HepG2 (cell line): ENCODE measurements at regions not wholly inside any gene's neighbourhood (a gene's known extent, or its start where the extent isn't known, plus 50 kb on each side); places are given as distances from the start of the nearest gene placed in this dataset.

Experiments
- ATAC-seq: fragments of 200-7000 bp; cut with Tn5 transposase; 3 replicates; pipeline ENCODE4 v1.9.1; 2020; ENCODE audit warnings: mild to moderate bottlenecking, moderate library complexity
- BruUV-seq: library from RNA; stranded (reverse); fragments of 400-500 nt; replicated peaks from 2 replicates; lab custom pipeline; 2021; lab: Mats Ljungman, UMichigan
- CTCF ChIA-PET: fragments of 300-600 bp; formaldehyde crosslinking; extraction: SDS; loops from one replicate; lab custom pipeline; 2021; ENCODE audit warnings: low total read pairs, inconsistent platforms, low intra/inter-chr PET ratio; lab: Yijun Ruan, JAX
- POLR2A ChIA-PET: fragments of 350-600 bp; sonication (Branson Sonifier 250); formaldehyde crosslinking; loops from one replicate; lab custom pipeline; 2020; ENCODE audit warnings: antibody characterized with exemption, inconsistent platforms; lab: Yijun Ruan, JAX
- DNase-seq: peaks from one replicate; pipeline ENCODE4 v3.0.0-alpha.2; 2015; ENCODE audit warnings: low spot score
- FAIRE-seq: peaks from 3 replicates; lab custom pipeline; 2011; peaks lifted over from hg19 to GRCh38; lab: Jason Lieb, UNC
- H2AFZ ChIP-seq: one replicate; pipeline ENCODE4 v1.6.1; 2011; ENCODE audit warnings: low read length, inconsistent platforms
- H3K27ac ChIP-seq: fragments of 300-600 bp; 3 replicates; pipeline ENCODE4 v1.8.0; 2011; ENCODE audit warnings: mixed run types, mild to moderate bottlenecking, mixed read lengths, low read length, inconsistent platforms; ENCODE audit not compliant: insufficient read depth; ENCODE audit errors: extremely low read length
- H3K27me3 ChIP-seq, 2 experiments: fragments of 200-600 bp in 1 of 2; 2 replicates in 1 of 2; 3 replicates in 1 of 2; pipeline versions ENCODE4 v1.6.0 to v1.8.0; 2011; ENCODE audit warnings: low read length in 2 of 2, mild to moderate bottlenecking in 2 of 2, moderate library complexity in 2 of 2, inconsistent platforms in 1 of 2; ENCODE audit not compliant: insufficient read depth in 2 of 2, control insufficient read depth in 1 of 2
- H3K36me3 ChIP-seq, 2 experiments: fragments of 200-600 bp in 1 of 2; replicated peaks in 1 of 2; 2 replicates in 1 of 2; 3 replicates in 1 of 2; pipeline versions ENCODE4 v1.5.1 to v1.8.0; 2011; ENCODE audit warnings: low read length in 2 of 2, inconsistent platforms in 1 of 2; ENCODE audit not compliant: insufficient read depth in 2 of 2, control insufficient read depth in 1 of 2
- H3K4me1 ChIP-seq: 2 replicates; pipeline ENCODE4 v1.5.1; 2012; ENCODE audit warnings: low read length, inconsistent platforms; ENCODE audit not compliant: insufficient read depth
- H3K4me2 ChIP-seq: 2 replicates; pipeline ENCODE4 v1.6.0; 2011; ENCODE audit warnings: low read depth, low read length, inconsistent platforms
- H3K4me3 ChIP-seq, 3 experiments: fragments of 200-600 bp in 1 of 3; sonication (generic), shearing (Covaris generic) in 1 of 3; replicated peaks in 1 of 3; 2 replicates each; pipeline ENCODE4 v1.5.1; 2011 to 2016; ENCODE audit warnings: low read length in 3 of 3, inconsistent platforms in 2 of 3, low read depth in 2 of 3, mild to moderate bottlenecking in 2 of 3, control low read depth in 1 of 3, mixed read lengths in 1 of 3; ENCODE audit not compliant: insufficient read depth in 1 of 3
- H3K79me2 ChIP-seq: one replicate; pipeline ENCODE4 v1.6.1; 2011; ENCODE audit warnings: low read length, inconsistent platforms; ENCODE audit not compliant: insufficient read depth
- H3K9ac ChIP-seq: 2 replicates; pipeline ENCODE4 v1.6.0; 2011; ENCODE audit warnings: mild to moderate bottlenecking, low read depth, low read length, inconsistent platforms; ENCODE audit not compliant: insufficient read depth
- H3K9me3 ChIP-seq: 2 replicates; pipeline ENCODE4 v1.5.1; 2012; ENCODE audit warnings: mild to moderate bottlenecking, low read length
- H4K20me1 ChIP-seq: 2 replicates; pipeline ENCODE4 v1.6.0; 2011; ENCODE audit warnings: inconsistent platforms, mild to moderate bottlenecking, low read length, moderate library complexity; ENCODE audit not compliant: insufficient read depth
- FOXO1 ChIP-seq: sonication (generic); formaldehyde crosslinking; IDR thresholded peaks from 2 replicates; pipeline ENCODE4 v1.4.0; 2020; ENCODE audit warnings: missing genetic modification reagents
- GLI4 ChIP-seq: sonication (generic); formaldehyde crosslinking; IDR thresholded peaks from 2 replicates; pipeline ENCODE4 v1.5.1; 2020; ENCODE audit warnings: missing genetic modification reagents, mild to moderate bottlenecking, moderate library complexity, borderline replicate concordance
- HBP1 ChIP-seq: IDR thresholded peaks from 2 replicates; pipeline ENCODE4 v1.6.1; 2016; ENCODE audit warnings: low read depth, control low read depth
- MLLT10 ChIP-seq: sonication (generic); formaldehyde crosslinking; IDR thresholded peaks from 2 replicates; pipeline ENCODE4 v1.4.0; 2020; ENCODE audit warnings: missing genetic modification reagents
- PHF5A ChIP-seq: IDR thresholded peaks from one replicate; pipeline ENCODE4 v1.6.1; 2018; ENCODE audit warnings: low read depth, missing genetic modification reagents; ENCODE audit not compliant: unreplicated experiment
- RXRA ChIP-seq: sonication (generic); formaldehyde crosslinking; IDR thresholded peaks from 2 replicates; pipeline ENCODE4 v1.5.1; 2020; ENCODE audit warnings: missing genetic modification reagents
- THYN1 ChIP-seq: sonication (generic); formaldehyde crosslinking; IDR thresholded peaks from 2 replicates; pipeline ENCODE4 v1.8.1; 2023; ENCODE audit warnings: low read depth, mild to moderate bottlenecking, moderate library complexity, missing genetic modification reagents, borderline replicate concordance
- ZNF20 ChIP-seq: sonication (generic); formaldehyde crosslinking; IDR thresholded peaks from 2 replicates; pipeline ENCODE4 v1.4.0; 2020; ENCODE audit warnings: mild to moderate bottlenecking, moderate library complexity, missing genetic modification reagents
- ZNF282 ChIP-seq: fragments of 450-650 bp; IDR thresholded peaks from 2 replicates; pipeline ENCODE4 v1.6.1; 2018; ENCODE audit not compliant: partially characterized antibody
- ZNF44 ChIP-seq: sonication (generic); formaldehyde crosslinking; IDR thresholded peaks from 2 replicates; pipeline ENCODE4 v1.5.1; 2020; ENCODE audit warnings: mild to moderate bottlenecking, missing genetic modification reagents
- ZNF616 ChIP-seq: sonication (generic); formaldehyde crosslinking; IDR thresholded peaks from 2 replicates; pipeline ENCODE4 v1.5.0; 2020; ENCODE audit warnings: low read depth, mild to moderate bottlenecking, missing genetic modification reagents
- ZNF709 ChIP-seq: sonication (generic); formaldehyde crosslinking; IDR thresholded peaks from 2 replicates; pipeline ENCODE4 v1.5.0; 2020; ENCODE audit warnings: mild to moderate bottlenecking, missing genetic modification reagents
- WGBS: methylation state at CpG from one replicate; pipeline ENCODE4 v1.1.6; 2017; ENCODE audit warnings: low lambda C conversion rate; 5-methylcytosine and 5-hydroxymethylcytosine counted together
- in situ Hi-C: cut with HindIII; loops from 2 replicates; pipeline ENCODE4 v1.10.0; 2017; ENCODE audit warnings: low pct_unique_long_range_greater_than_20kb; ENCODE audit not compliant: extremely low pct_ligation_motif_present
- intact Hi-C: fragments of 100-400 bp; cut with micrococcal nuclease; formaldehyde crosslinking; loops from one replicate; pipeline ENCODE4 v1.10.0; 2022; ENCODE audit not compliant: unreplicated experiment
- TF ChIP-seq, protein P1 (sequence below): IDR thresholded peaks from 2 replicates; pipeline ENCODE4 v1.6.1; 2012; ENCODE audit warnings: low read length, improper control_type of control experiment
- TF ChIP-seq, protein P2 (sequence below): sonication (generic); formaldehyde crosslinking; IDR thresholded peaks from 2 replicates; pipeline ENCODE4 v1.4.0; 2020; ENCODE audit warnings: mild to moderate bottlenecking, missing genetic modification reagents
- TF ChIP-seq, protein P3 (sequence below), 2 experiments: fragments of 450-650 bp in 1 of 2; sonication (generic) in 1 of 2; formaldehyde crosslinking; IDR thresholded peaks; 2 replicates each; pipeline versions ENCODE4 v1.5.0 to v1.8.0; 2020 to 2022; ENCODE audit warnings: mild to moderate bottlenecking in 1 of 2, missing genetic modification reagents in 1 of 2

DNA sequence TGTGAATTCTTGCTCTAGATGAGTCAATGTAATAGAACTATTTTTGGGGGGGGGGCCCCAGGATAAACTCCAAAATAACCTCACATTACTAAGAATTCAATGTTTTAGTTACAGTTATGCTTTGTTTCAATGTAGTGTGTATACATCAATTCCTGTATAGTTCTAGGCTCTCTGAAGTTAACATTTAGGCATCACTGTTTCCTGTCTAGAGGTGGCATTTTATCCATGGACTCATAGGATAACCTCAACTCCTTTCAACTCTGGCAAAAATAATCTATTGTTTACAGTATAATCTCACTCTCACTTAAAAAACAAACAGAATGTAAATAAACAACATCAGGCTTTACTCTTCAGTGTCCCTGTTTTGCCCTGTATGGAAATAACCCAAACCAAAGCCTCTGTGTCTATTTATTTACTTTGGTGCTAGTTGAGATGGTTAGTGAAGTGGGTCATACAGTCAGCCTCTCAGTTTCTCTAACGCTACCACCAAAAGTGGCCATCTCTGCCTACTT is 79.3 kb upstream of the MMADHC start:
- TF ChIP-seq THYN1 (CRISPR knock-in tag) (no peak), GLI4 (CRISPR knock-in tag) (no peak), ZNF282 (no peak), RXRA (CRISPR knock-in tag) (no peak), PHF5A (no peak), FOXO1 (CRISPR knock-in tag) (no peak), ZNF709 (CRISPR knock-in tag) (no peak), ZNF616 (CRISPR knock-in tag) (no peak), ZNF44 (CRISPR knock-in tag) (no peak), MLLT10 (CRISPR knock-in tag) (no peak), ZNF20 (no peak)
- Histone ChIP-seq H3K4me3 (no peak overlapping the region), H3K36me3 (no peaks in the 10 kb centered on the region), H2AFZ (no peak overlapping the region), H3K9me3 (no peaks in the 10 kb centered on the region), H3K4me2 (no peak overlapping the region), H3K79me2 (no peaks in the 10 kb centered on the region), H4K20me1 (no peaks in the 10 kb centered on the region), H3K27me3 (no peaks in the 10 kb centered on the region), H3K9ac (no peak overlapping the region), H3K4me1 (no peaks in the 10 kb centered on the region), H3K27ac (no peak overlapping the region)
- ChIA-PET POLR2A (no interaction called here), CTCF (no interaction called here)
- no peak for FAIRE-seq
- ATAC-seq, result no peak
- 96% methylated on average over 1 of the region's 1 CpG for WGBS
- intact Hi-C loops, result no loop called here
- no peak for DNase-seq
- BruUV-seq, result no TSS peak
- in situ Hi-C loops, result no loop called here

GRCh38 chr2:149664896-149665295 is 77.3 kb upstream of the MMADHC start:
- H2AFZ ChIP-seq, result no peak overlapping the region
- no peak overlapping the region for H3K4me3 ChIP-seq
- ChIA-PET POLR2A (no interaction called here), CTCF (no interaction called here)
- no TSS peak for BruUV-seq
- in situ Hi-C loops, result no loop called here
- no peak overlapping the region for H3K4me2 ChIP-seq
- H3K27ac ChIP-seq, result no peak overlapping the region
- H4K20me1 ChIP-seq, result no peaks in the 10 kb centered on the region
- FAIRE-seq, result no peak
- H3K9me3 ChIP-seq, result no peaks in the 10 kb centered on the region
- 94% methylated on average over 3 of the region's 3 CpGs for WGBS
- H3K9ac ChIP-seq, result no peak overlapping the region
- DNase-seq, result no peak
- ATAC-seq, result no peak
- no peaks in the 10 kb centered on the region for H3K79me2 ChIP-seq
- no peaks in the 10 kb centered on the region for H3K36me3 ChIP-seq
- H3K4me1 ChIP-seq, result no peaks in the 10 kb centered on the region
- no peaks in the 10 kb centered on the region for H3K27me3 ChIP-seq
- intact Hi-C loops, result no loop called here
- TF ChIP-seq, protein P1, sequence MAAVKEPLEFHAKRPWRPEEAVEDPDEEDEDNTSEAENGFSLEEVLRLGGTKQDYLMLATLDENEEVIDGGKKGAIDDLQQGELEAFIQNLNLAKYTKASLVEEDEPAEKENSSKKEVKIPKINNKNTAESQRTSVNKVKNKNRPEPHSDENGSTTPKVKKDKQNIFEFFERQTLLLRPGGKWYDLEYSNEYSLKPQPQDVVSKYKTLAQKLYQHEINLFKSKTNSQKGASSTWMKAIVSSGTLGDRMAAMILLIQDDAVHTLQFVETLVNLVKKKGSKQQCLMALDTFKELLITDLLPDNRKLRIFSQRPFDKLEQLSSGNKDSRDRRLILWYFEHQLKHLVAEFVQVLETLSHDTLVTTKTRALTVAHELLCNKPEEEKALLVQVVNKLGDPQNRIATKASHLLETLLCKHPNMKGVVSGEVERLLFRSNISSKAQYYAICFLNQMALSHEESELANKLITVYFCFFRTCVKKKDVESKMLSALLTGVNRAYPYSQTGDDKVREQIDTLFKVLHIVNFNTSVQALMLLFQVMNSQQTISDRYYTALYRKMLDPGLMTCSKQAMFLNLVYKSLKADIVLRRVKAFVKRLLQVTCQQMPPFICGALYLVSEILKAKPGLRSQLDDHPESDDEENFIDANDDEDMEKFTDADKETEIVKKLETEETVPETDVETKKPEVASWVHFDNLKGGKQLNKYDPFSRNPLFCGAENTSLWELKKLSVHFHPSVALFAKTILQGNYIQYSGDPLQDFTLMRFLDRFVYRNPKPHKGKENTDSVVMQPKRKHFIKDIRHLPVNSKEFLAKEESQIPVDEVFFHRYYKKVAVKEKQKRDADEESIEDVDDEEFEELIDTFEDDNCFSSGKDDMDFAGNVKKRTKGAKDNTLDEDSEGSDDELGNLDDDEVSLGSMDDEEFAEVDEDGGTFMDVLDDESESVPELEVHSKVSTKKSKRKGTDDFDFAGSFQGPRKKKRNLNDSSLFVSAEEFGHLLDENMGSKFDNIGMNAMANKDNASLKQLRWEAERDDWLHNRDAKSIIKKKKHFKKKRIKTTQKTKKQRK, result no peak
- no peak for TF ChIP-seq HBP1 (CRISPR knock-in tag)
- TF ChIP-seq, protein P2, sequence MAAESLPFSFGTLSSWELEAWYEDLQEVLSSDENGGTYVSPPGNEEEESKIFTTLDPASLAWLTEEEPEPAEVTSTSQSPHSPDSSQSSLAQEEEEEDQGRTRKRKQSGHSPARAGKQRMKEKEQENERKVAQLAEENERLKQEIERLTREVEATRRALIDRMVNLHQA (CRISPR knock-in tag), result no peak
- TF ChIP-seq, protein P3, sequence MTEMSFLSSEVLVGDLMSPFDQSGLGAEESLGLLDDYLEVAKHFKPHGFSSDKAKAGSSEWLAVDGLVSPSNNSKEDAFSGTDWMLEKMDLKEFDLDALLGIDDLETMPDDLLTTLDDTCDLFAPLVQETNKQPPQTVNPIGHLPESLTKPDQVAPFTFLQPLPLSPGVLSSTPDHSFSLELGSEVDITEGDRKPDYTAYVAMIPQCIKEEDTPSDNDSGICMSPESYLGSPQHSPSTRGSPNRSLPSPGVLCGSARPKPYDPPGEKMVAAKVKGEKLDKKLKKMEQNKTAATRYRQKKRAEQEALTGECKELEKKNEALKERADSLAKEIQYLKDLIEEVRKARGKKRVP (CRISPR knock-in tag; IDR thresholded peaks at IDR 0.05), result no peak
